ENCODE measurements at regions not wholly inside any gene's neighbourhood (a gene's known extent, or its start where the extent isn't known, plus 50 kb on each side); places are given as distances from the start of the nearest gene placed in this dataset.

DNA sequence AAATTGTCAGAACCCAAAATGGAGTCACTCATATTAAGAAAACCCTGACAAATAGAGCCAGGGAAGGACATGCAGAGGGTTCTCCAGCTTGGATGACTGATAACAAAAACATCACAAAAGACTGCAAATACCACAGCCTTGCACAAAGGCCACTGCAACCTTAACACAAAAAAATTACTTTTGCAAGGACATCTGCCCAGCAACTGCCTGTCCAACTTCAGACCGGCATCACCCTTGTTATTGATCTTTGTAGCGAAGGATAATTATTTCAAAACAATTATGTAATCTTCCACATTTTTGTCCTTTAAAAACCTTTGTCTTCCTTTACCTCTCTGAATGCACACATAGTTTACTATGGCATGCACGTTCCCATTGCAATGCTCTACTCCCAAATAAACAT, 100.6 kb upstream of the TBX3 start:
- TF ChIP-seq YY1 (IDR thresholded peaks at IDR 0.05; ENCODE audit: insufficient read depth, insufficient read length) = no peak
- TF ChIP-seq SUZ12 (IDR thresholded peaks at IDR 0.05; ENCODE audit: extremely low read depth, insufficient read depth, insufficient read length) = no peak
- no peak for TF ChIP-seq ZNF274 (IDR thresholded peaks at IDR 0.05; ENCODE audit: low read depth, low read length)

Measured in NT2/D1 (cell line).